H9 (cell line): ENCODE measurements at regions not wholly inside any gene's neighbourhood (a gene's known extent, or its start where the extent isn't known, plus 50 kb on each side); places are given as distances from the start of the nearest gene placed in this dataset.
A peak's percentile ranks its signal among the peaks of the same experiment; 100 is the strongest.

Experiments used
- DNase-seq: peaks from one replicate; pipeline ENCODE4 v3.0.0-alpha.2; 2017
- H2AFZ ChIP-seq: one replicate; pipeline ENCODE4 v1.6.1; 2013; ENCODE audit warnings: mild to moderate bottlenecking, low read length, control low read depth, moderate library complexity
- H2AK5ac ChIP-seq: 2 replicates; pipeline ENCODE4 v1.6.1; 2013; ENCODE audit warnings: low read length, control low read depth, mixed read lengths; ENCODE audit not compliant: insufficient read length
- H2BK120ac ChIP-seq: one replicate; pipeline ENCODE4 v1.6.1; 2013; ENCODE audit warnings: low read depth, mild to moderate bottlenecking, low read length, control low read depth, inconsistent platforms; ENCODE audit not compliant: poor library complexity, severe bottlenecking
- H2BK12ac ChIP-seq: 2 replicates; pipeline ENCODE4 v1.6.1; 2013; ENCODE audit warnings: low read length, control low read depth, mixed read lengths, low read depth; ENCODE audit not compliant: insufficient read length
- H2BK15ac ChIP-seq: 2 replicates; pipeline ENCODE4 v1.6.1; 2013; ENCODE audit warnings: low read depth, low read length, control low read depth
- H2BK20ac ChIP-seq: one replicate; pipeline ENCODE4 v1.6.1; 2013; ENCODE audit warnings: low read depth, mild to moderate bottlenecking, low read length, control low read depth, inconsistent platforms; ENCODE audit not compliant: poor library complexity, severe bottlenecking
- H2BK5ac ChIP-seq: 2 replicates; pipeline ENCODE4 v1.6.1; 2013; ENCODE audit warnings: low read length, control low read depth, mixed read lengths; ENCODE audit not compliant: insufficient read length
- H3K14ac ChIP-seq: 2 replicates; pipeline ENCODE4 v1.6.1; 2013; ENCODE audit warnings: low read length, control low read depth; ENCODE audit not compliant: insufficient read depth
- H3K18ac ChIP-seq: 2 replicates; pipeline ENCODE4 v1.6.1; 2013; ENCODE audit warnings: low read depth, mild to moderate bottlenecking, mixed read lengths, low read length, control low read depth; ENCODE audit not compliant: insufficient read length
- H3K23ac ChIP-seq: 2 replicates; pipeline ENCODE4 v1.6.1; 2013; ENCODE audit warnings: low read length, control low read depth, mixed read lengths, low read depth; ENCODE audit not compliant: insufficient read length
- H3K23me2 ChIP-seq: 2 replicates; pipeline ENCODE4 v1.6.1; 2013; ENCODE audit warnings: low read depth, mild to moderate bottlenecking, mixed read lengths, low read length, control low read depth; ENCODE audit not compliant: insufficient read length, poor library complexity, severe bottlenecking
- H3K27ac ChIP-seq: 2 replicates; pipeline ENCODE4 v1.5.1; 2013; ENCODE audit warnings: low read length, control low read depth, mixed read lengths, low read depth; ENCODE audit not compliant: insufficient read length
- H3K27me3 ChIP-seq: 2 replicates; pipeline ENCODE4 v1.6.1; 2013; ENCODE audit warnings: low read length, control low read depth, inconsistent platforms; ENCODE audit not compliant: insufficient read depth
- H3K4ac ChIP-seq: 2 replicates; pipeline ENCODE4 v1.6.1; 2013; ENCODE audit warnings: low read depth, mild to moderate bottlenecking, control low read depth, inconsistent platforms, low read length, moderate library complexity
- H3K4me1 ChIP-seq: 2 replicates; pipeline ENCODE4 v1.6.1; 2013; ENCODE audit warnings: low read length, control low read depth, inconsistent platforms; ENCODE audit not compliant: insufficient read depth
- H3K4me2 ChIP-seq: 2 replicates; pipeline ENCODE4 v1.6.1; 2013; ENCODE audit warnings: low read length, control low read depth, mixed read lengths; ENCODE audit not compliant: insufficient read length, insufficient read depth
- H3K56ac ChIP-seq: 2 replicates; pipeline ENCODE4 v1.6.1; 2013; ENCODE audit warnings: low read depth, mild to moderate bottlenecking, mixed read lengths, low read length, control low read depth; ENCODE audit not compliant: insufficient read length
- H3K79me1 ChIP-seq: 2 replicates; pipeline ENCODE4 v1.6.1; 2013; ENCODE audit warnings: low read depth, mild to moderate bottlenecking, moderate library complexity, low read length, control low read depth, inconsistent platforms; ENCODE audit not compliant: insufficient read depth, poor library complexity, severe bottlenecking
- H3K79me2 ChIP-seq: 2 replicates; pipeline ENCODE4 v1.6.1; 2013; ENCODE audit warnings: low read length, control low read depth, inconsistent platforms; ENCODE audit not compliant: insufficient read depth
- H3K9ac ChIP-seq: 2 replicates; pipeline ENCODE4 v1.6.1; 2013; ENCODE audit warnings: low read length, control low read depth, mixed read lengths; ENCODE audit not compliant: insufficient read length; ENCODE audit errors: extremely low read depth
- H3K9me3 ChIP-seq: one replicate; pipeline ENCODE4 v1.6.1; 2013; ENCODE audit warnings: low read depth, low read length, inconsistent platforms; ENCODE audit not compliant: control insufficient read depth
- H3T11ph ChIP-seq: one replicate; pipeline ENCODE4 v1.6.1; 2013; ENCODE audit warnings: mild to moderate bottlenecking, low read length, control low read depth, inconsistent platforms
- H4K20me1 ChIP-seq: one replicate; pipeline ENCODE4 v1.6.1; 2013; ENCODE audit not compliant: control insufficient read depth, insufficient read length, insufficient read depth
- H4K5ac ChIP-seq: 2 replicates; pipeline ENCODE4 v1.6.1; 2013; ENCODE audit warnings: low read depth, mild to moderate bottlenecking, mixed read lengths, low read length, control low read depth; ENCODE audit not compliant: insufficient read length
- H4K8ac ChIP-seq: replicated peaks from 2 replicates; pipeline ENCODE4 v1.6.1; 2013; ENCODE audit warnings: low read length, control low read depth, mixed read lengths, low read depth; ENCODE audit not compliant: insufficient read length
- H4K91ac ChIP-seq: 2 replicates; pipeline ENCODE4 v1.6.1; 2013; ENCODE audit warnings: low read depth, mild to moderate bottlenecking, moderate library complexity, mixed read lengths, low read length, control low read depth; ENCODE audit not compliant: insufficient read length
- H3K27ac Mint-ChIP-seq, 3 experiments: 2 replicates in 2 of 3; 3 replicates in 1 of 3; pipeline ENCODE4 v1.8.0; 2020 to 2021; ENCODE audit warnings: mixed read lengths in 3 of 3, mild to moderate bottlenecking in 1 of 3, moderate library complexity in 1 of 3
- H3K27me3 Mint-ChIP-seq: 2 replicates; pipeline ENCODE4 v1.8.0; 2021; ENCODE audit warnings: low read depth, mild to moderate bottlenecking, moderate library complexity, mixed read lengths
- H3K36me3 Mint-ChIP-seq, 3 experiments: 2 replicates in 2 of 3; 3 replicates in 1 of 3; pipeline ENCODE4 v1.8.0; 2020 to 2021; ENCODE audit warnings: low read depth in 3 of 3, mixed read lengths in 3 of 3; ENCODE audit not compliant: insufficient read depth in 1 of 3
- H3K4me1 Mint-ChIP-seq, 2 experiments: 2 replicates each; pipeline ENCODE4 v1.8.0; 2020; ENCODE audit warnings: mixed read lengths in 2 of 2
- H3K4me3 Mint-ChIP-seq, 2 experiments: 2 replicates in 1 of 2; 3 replicates in 1 of 2; pipeline ENCODE4 v1.8.0; 2020 to 2021; ENCODE audit warnings: mild to moderate bottlenecking in 2 of 2, mixed read lengths in 2 of 2, moderate library complexity in 1 of 2
- H3K9me3 Mint-ChIP-seq, 2 experiments: 2 replicates in 1 of 2; 3 replicates in 1 of 2; pipeline ENCODE4 v1.8.0; 2020; ENCODE audit warnings: mild to moderate bottlenecking in 2 of 2, mixed read lengths in 2 of 2, moderate library complexity in 1 of 2
- CTCF ChIP-seq: fragments of 200-600 bp; sonication (generic); conservative IDR thresholded peaks from 3 replicates; pipeline ENCODE4 v1.8.0; 2021; ENCODE audit warnings: antibody characterized with exemption, mild to moderate bottlenecking
- WGBS: extraction: QIAGEN DNeasy Blood & Tissue Kit; methylation state at CpG from one replicate; pipeline ENCODE4 v1.1.7; 2013; ENCODE audit warnings: missing lambda C conversion rate, low lambda C conversion rate, mixed read lengths; ENCODE audit not compliant: insufficient read length; ENCODE audit errors: extremely low coverage; 5-methylcytosine and 5-hydroxymethylcytosine counted together

DNA sequence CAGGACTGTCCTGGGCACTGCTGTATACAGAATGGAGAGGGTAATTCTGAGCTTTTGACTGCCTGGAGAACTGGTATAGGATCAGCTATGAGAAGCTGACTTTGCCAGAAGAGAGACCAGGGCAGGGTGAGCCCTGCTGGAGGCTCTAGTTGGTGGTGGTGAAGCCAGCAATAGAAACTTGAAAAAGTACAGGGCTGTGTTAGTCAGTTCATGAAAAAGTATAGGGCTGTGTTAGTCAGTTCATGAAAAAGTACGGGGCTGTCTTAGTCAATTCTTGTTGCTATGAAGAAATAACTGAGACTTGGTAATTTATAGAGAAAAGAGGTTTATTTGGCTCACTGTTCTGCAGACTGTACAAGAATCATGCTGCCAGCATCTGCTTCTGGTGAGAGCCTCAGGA is 63.5 kb upstream of the C2CD4B start:
- no peak overlapping the region for H2BK12ac ChIP-seq
- no peak overlapping the region for H4K8ac ChIP-seq
- H3T11ph ChIP-seq, result no peak overlapping the region
- Mint-ChIP-seq H3K27ac (peak overlapping the region in 1 of 3 experiments; percentile 16; a peak in 1 of 7 replicates), H3K9me3 (no peaks in the 10 kb centered on the region), H3K27me3 (no peaks in the 10 kb centered on the region), H3K4me1 (peaks cover 5% of the 10 kb centered on the region in 2 experiments; a peak in 1 of 4 replicates), H3K4me3 (no peak overlapping the region), H3K36me3 (no peaks in the 10 kb centered on the region)
- no peak overlapping the region for H3K4me2 ChIP-seq
- no peak overlapping the region for H3K27ac ChIP-seq
- H4K91ac ChIP-seq, result no peak overlapping the region
- no peak overlapping the region for H3K9ac ChIP-seq
- no peak overlapping the region for H3K18ac ChIP-seq
- H2BK120ac ChIP-seq, result no peak overlapping the region
- no peaks in the 10 kb centered on the region for H3K23me2 ChIP-seq
- no peak overlapping the region for H3K4ac ChIP-seq
- no peaks in the 10 kb centered on the region for H4K20me1 ChIP-seq
- no peak overlapping the region for H2BK15ac ChIP-seq
- no peaks in the 10 kb centered on the region for H3K27me3 ChIP-seq
- H4K5ac ChIP-seq, result no peak overlapping the region
- no peak overlapping the region for H3K23ac ChIP-seq
- DNase-seq, result no peak
- no CpG with 5 or more reads among the region's 1 CpG for WGBS
- H2AK5ac ChIP-seq, result no peak overlapping the region
- H2BK20ac ChIP-seq, result no peak overlapping the region
- no peak overlapping the region for H2BK5ac ChIP-seq
- H3K79me2 ChIP-seq, result no peaks in the 10 kb centered on the region
- no peak for TF ChIP-seq CTCF
- H3K9me3 ChIP-seq, result no peaks in the 10 kb centered on the region
- H3K4me1 ChIP-seq, result peaks cover under 1% of the 10 kb centered on the region; the same call in 1 of the 2 replicates
- H2AFZ ChIP-seq, result no peak overlapping the region
- H3K14ac ChIP-seq, result no peak overlapping the region
- no peak overlapping the region for H3K56ac ChIP-seq
- no peaks in the 10 kb centered on the region for H3K79me1 ChIP-seq
